ENCODE measurements at regions not wholly inside any gene's neighbourhood (a gene's known extent, or its start where the extent isn't known, plus 50 kb on each side); places are given as distances from the start of the nearest gene placed in this dataset.

DNA sequence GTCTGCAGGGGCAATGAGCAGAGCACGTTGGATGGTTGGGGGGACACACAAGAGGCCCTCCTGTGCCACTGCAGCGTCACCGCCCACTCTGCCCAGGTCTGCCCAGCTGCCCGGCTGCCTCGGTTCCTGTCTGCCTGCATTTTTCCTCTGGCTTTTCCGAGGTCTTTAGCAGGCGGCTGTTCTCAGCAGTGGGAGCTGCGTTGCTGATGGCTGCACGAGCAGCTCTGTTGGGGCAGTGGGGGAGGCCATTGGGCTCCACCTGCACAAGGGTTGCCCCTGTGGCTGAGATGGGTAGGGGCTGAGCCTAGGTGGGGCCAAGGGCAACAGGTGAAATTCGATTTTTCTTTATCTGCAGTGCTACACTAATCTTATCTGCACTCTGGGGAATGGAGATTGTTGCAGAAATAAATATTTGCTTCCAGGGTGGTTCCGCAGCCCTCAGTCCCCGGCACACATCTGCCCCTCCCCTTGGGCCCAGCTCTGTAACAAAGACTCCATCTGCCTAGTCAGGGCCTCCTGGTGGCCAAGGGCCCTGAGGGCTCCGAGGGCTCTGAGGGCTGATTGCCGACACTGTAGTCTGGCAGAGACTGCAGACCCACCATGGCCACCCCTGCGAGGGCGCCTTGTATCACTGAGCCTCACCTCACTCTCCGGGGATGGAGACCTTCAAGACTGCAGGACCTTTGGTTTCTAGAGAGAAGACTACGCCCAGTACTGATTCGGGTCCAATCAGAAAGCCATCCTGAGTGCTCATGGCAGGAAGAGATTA, 141.7 kb upstream of the SHH start:
- 77% methylated on average over 14 of the region's 19 CpGs for WGBS (ENCODE audit: insufficient coverage)
- H3K4me3 ChIP-seq (ENCODE audit: low read length), result no peak overlapping the region
- H3K4me1 ChIP-seq (ENCODE audit: control insufficient read depth, insufficient read depth, low read length), result no peaks in the 10 kb centered on the region
- no peak for DNase-seq
- no peaks in the 10 kb centered on the region for H3K9me3 ChIP-seq (replicated peaks; ENCODE audit: control insufficient read depth, low read depth, low read length)
- H3K36me3 ChIP-seq (ENCODE audit: control insufficient read depth, insufficient read depth, low read length), result no peaks in the 10 kb centered on the region
- peaks cover 3% of the 10 kb centered on the region for H3K27me3 ChIP-seq (ENCODE audit: control insufficient read depth, insufficient read depth, low read length)
- H3K27ac ChIP-seq (ENCODE audit: low read length), result no peak overlapping the region

DNA sequence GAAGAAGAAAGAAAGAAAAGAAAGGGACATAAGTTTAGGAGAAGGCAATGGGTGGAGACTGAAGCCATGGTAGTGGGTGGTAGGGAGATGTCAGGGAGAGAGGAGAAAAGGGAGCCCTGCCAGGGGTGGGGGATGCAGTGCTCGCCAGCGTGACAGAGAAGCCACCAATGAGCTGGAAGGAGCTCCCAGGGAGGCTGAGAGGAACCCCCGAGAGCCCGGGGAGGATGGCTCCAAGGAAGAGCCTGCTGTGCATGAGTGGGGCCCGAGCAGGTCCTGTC, 141.2 kb upstream of the SHH start:
- Histone ChIP-seq H3K4me3 (ENCODE audit: low read length) (no peak overlapping the region), H3K9me3 (replicated peaks; ENCODE audit: control insufficient read depth, low read depth, low read length) (no peaks in the 10 kb centered on the region), H3K27me3 (ENCODE audit: control insufficient read depth, insufficient read depth, low read length) (peaks cover 4% of the 10 kb centered on the region), H3K27ac (ENCODE audit: low read length) (no peak overlapping the region), H3K36me3 (ENCODE audit: control insufficient read depth, insufficient read depth, low read length) (no peaks in the 10 kb centered on the region), H3K4me1 (ENCODE audit: control insufficient read depth, insufficient read depth, low read length) (no peaks in the 10 kb centered on the region)
- WGBS (ENCODE audit: insufficient coverage), result 59% methylated on average over 5 of the region's 5 CpGs
- DNase-seq, result no peak

DNA sequence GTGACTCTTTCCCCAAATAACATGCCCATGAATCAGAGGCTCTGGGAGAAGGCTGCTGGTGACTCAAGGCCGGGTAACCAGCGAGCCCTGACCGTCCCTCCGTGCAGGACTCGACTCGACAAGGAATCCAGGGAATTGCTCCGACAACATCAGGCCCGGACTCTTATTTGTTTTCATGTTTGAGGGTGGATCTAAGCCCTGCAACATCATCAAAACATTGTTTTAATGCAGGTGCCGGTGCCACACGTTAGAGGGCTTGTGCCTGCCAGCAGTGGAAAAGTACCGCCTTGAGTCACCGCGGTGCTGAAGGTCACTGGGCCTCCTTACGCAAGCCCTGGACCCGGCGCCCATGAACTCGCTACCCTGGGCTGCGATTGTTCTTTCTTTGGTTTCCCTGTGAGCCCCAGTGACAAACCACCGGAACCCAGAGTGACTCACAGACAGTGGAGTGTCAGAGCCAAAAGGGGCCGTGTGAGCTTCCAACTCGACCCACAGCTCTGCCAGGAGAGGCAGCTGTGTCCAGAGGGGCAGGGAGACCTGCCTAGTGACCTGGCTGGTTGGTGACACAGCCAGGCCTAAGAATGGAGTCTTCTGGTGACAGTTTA, 139.4 kb upstream of the SHH start:
- no peak for DNase-seq
- peaks cover 7% of the 10 kb centered on the region for H3K27me3 ChIP-seq (ENCODE audit: control insufficient read depth, insufficient read depth, low read length)
- WGBS (ENCODE audit: insufficient coverage), result 73% methylated on average over 13 of the region's 21 CpGs

DNA sequence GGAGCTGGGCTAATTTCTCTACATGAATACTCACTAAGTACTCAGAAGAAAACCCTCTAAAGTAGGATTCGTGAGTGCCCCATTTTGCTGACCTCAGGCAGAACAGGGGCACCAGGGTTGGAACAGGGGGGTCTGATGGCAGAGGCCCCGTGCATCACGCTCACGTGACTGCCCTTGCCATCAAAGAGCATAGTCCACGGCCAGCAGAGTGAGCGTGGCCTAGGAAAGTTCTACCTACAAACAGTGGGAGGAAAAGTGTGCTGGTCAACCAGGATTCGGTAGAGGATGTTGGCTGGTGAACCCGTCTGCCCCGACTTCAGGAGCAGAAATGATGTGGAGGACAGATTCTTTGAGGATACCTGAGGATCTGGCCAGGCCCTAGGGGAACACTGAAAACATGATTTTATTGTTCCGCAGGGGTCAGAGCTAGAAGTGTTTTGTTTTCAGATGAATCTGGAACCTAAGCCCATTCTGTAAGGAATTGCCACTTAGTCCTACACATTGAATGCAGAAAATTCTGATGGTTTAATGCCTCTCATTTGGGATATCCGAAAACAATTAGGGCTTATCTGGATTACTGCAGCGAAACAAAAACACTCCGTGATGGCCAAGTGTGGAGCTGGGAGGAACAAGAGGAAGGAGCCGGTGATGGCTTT, 138.8 kb upstream of the SHH start:
- peaks cover 9% of the 10 kb centered on the region for H3K27me3 ChIP-seq (ENCODE audit: control insufficient read depth, insufficient read depth, low read length)
- H3K9me3 ChIP-seq (replicated peaks; ENCODE audit: control insufficient read depth, low read depth, low read length), result no peaks in the 10 kb centered on the region
- H3K36me3 ChIP-seq (ENCODE audit: control insufficient read depth, insufficient read depth, low read length), result no peaks in the 10 kb centered on the region
- no peak for DNase-seq
- no peak overlapping the region for H3K4me3 ChIP-seq (ENCODE audit: low read length)
- no peaks in the 10 kb centered on the region for H3K4me1 ChIP-seq (ENCODE audit: control insufficient read depth, insufficient read depth, low read length)
- H3K27ac ChIP-seq (ENCODE audit: low read length), result no peak overlapping the region
- WGBS (ENCODE audit: insufficient coverage), result 89% methylated on average over 12 of the region's 14 CpGs

More for the DNA sequence above, 139.4 kb upstream of the SHH start:
- H3K4me1 ChIP-seq (ENCODE audit: control insufficient read depth, insufficient read depth, low read length), result no peaks in the 10 kb centered on the region
- no peak overlapping the region for H3K27ac ChIP-seq (ENCODE audit: low read length)
- H3K4me3 ChIP-seq (ENCODE audit: low read length), result no peak overlapping the region
- no peaks in the 10 kb centered on the region for H3K9me3 ChIP-seq (replicated peaks; ENCODE audit: control insufficient read depth, low read depth, low read length)
- H3K36me3 ChIP-seq (ENCODE audit: control insufficient read depth, insufficient read depth, low read length), result no peaks in the 10 kb centered on the region

DNA sequence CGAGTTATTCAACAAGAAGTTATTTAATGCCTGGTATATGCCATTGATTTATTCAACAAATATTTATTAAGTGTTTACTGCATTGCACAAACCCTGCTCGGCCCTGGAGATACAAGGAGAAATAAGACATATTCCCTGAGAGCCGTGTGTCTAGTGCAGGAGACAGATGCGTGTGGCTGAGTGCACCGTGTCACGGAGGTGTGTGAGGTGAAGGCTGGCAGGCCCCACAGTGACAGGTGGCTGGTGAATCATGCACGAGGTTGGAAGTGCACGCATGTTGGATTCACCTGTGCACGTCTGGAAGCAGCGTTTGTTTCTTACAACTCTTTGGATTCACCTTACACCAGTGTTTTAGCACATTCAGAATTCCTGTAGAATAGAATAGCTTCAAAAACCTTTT, 136.6 kb upstream of the SHH start:
- H3K36me3 ChIP-seq (ENCODE audit: control insufficient read depth, insufficient read depth, low read length), result no peaks in the 10 kb centered on the region
- no peaks in the 10 kb centered on the region for H3K4me1 ChIP-seq (ENCODE audit: control insufficient read depth, insufficient read depth, low read length)
- no peak for DNase-seq
- no peak overlapping the region for H3K4me3 ChIP-seq (ENCODE audit: low read length)
- 74% methylated on average over 3 of the region's 10 CpGs for WGBS (ENCODE audit: insufficient coverage)
- H3K27me3 ChIP-seq (ENCODE audit: control insufficient read depth, insufficient read depth, low read length), result peaks cover 14% of the 10 kb centered on the region
- no peaks in the 10 kb centered on the region for H3K9me3 ChIP-seq (replicated peaks; ENCODE audit: control insufficient read depth, low read depth, low read length)
- no peak overlapping the region for H3K27ac ChIP-seq (ENCODE audit: low read length)

DNA sequence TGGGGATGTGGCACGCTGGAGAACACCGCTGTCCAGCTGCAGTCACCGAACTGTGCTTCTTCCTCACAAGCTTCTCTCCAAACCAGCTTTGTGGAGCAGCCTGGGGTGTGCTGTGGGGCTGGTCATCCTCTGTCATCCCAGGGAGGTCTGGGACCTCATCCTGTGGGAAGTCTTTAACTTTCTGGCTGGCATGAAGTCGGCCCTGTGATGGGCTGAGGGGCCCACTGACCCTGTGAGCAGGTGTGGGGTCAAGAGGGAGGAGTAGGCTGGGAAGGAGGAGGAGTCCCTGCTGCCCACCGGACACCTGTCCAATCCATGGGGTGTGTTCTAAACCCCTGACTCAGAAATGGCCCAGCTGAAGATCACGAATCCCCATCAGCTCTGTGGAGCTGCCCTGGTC, 136.2 kb upstream of the SHH start:
- Histone ChIP-seq H3K4me3 (ENCODE audit: low read length) (no peak overlapping the region), H3K27ac (ENCODE audit: low read length) (no peak overlapping the region), H3K4me1 (ENCODE audit: control insufficient read depth, insufficient read depth, low read length) (no peaks in the 10 kb centered on the region), H3K9me3 (replicated peaks; ENCODE audit: control insufficient read depth, low read depth, low read length) (no peaks in the 10 kb centered on the region), H3K36me3 (ENCODE audit: control insufficient read depth, insufficient read depth, low read length) (no peaks in the 10 kb centered on the region), H3K27me3 (ENCODE audit: control insufficient read depth, insufficient read depth, low read length) (peaks cover 14% of the 10 kb centered on the region)
- no CpG with 5 or more reads among the region's 6 CpGs for WGBS (ENCODE audit: insufficient coverage)
- DNase-seq, result no peak

DNA sequence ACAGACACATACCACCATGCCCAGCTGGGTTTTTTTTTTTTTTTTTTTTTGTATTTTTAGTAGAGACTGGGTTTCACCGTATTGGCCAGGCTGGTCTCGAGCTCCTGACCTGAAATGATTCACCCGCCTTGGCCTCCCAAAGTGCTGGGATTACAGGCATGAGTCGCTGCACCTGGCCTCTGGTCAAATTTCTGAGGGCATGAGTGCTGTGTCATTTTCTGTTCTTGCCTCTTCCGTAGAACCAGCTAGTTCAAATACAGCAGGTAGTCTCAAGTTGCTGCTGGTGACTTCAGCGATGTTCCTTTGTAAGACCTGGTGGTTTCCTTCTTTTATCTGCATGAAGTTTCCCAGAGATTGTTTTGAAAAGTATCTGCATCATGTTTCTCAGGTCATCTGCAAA, 134.8 kb upstream of the SHH start:
- no peaks in the 10 kb centered on the region for H3K9me3 ChIP-seq (replicated peaks; ENCODE audit: control insufficient read depth, low read depth, low read length)
- DNase-seq, result no peak
- peaks cover 18% of the 10 kb centered on the region for H3K27me3 ChIP-seq (ENCODE audit: control insufficient read depth, insufficient read depth, low read length)
- no peak overlapping the region for H3K27ac ChIP-seq (ENCODE audit: low read length)
- no peak overlapping the region for H3K4me3 ChIP-seq (ENCODE audit: low read length)
- H3K36me3 ChIP-seq (ENCODE audit: control insufficient read depth, insufficient read depth, low read length), result no peaks in the 10 kb centered on the region
- 58% methylated on average over 6 of the region's 6 CpGs for WGBS (ENCODE audit: insufficient coverage)
- H3K4me1 ChIP-seq (ENCODE audit: control insufficient read depth, insufficient read depth, low read length), result no peaks in the 10 kb centered on the region

DNA sequence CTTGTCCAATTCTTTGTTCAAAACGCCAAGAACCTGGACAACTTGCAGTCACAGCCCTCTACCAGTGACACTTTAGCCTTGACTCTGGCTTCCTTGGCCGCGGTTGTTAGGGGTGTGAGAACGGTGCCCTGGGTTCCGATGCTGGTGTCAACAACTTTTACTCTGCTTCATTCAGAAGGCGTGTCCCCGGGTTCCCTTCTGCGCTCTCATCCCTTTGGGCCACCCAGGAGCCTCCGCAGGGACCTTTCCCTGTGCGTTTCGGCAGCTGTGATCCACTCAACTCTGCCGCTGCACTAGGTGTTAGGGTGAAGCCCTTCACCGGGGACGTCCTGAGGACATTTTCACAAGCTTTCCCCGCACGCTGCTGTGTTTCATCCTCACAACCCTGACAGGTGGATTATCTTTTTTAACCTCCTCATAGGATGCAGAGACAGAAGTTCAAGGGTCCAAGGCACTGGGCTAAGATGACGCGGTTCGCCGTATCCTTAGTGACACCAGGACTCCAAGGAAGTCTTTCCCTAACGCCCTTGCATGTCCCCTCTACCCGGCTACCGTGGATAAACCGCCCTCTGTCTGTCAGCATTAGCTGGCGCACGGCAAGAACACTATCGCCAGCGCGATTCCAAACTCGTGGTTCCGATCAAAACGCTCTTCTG, 133.5 kb upstream of the SHH start:
- no peaks in the 10 kb centered on the region for H3K9me3 ChIP-seq (replicated peaks; ENCODE audit: control insufficient read depth, low read depth, low read length)
- WGBS (ENCODE audit: insufficient coverage), result 94% methylated on average over 32 of the region's 32 CpGs
- no peaks in the 10 kb centered on the region for H3K4me1 ChIP-seq (ENCODE audit: control insufficient read depth, insufficient read depth, low read length)
- H3K27ac ChIP-seq (ENCODE audit: low read length), result no peak overlapping the region
- H3K4me3 ChIP-seq (ENCODE audit: low read length), result no peak overlapping the region
- H3K36me3 ChIP-seq (ENCODE audit: control insufficient read depth, insufficient read depth, low read length), result no peaks in the 10 kb centered on the region
- DNase-seq, result no peak
- H3K27me3 ChIP-seq (ENCODE audit: control insufficient read depth, insufficient read depth, low read length), result peaks cover 15% of the 10 kb centered on the region

DNA sequence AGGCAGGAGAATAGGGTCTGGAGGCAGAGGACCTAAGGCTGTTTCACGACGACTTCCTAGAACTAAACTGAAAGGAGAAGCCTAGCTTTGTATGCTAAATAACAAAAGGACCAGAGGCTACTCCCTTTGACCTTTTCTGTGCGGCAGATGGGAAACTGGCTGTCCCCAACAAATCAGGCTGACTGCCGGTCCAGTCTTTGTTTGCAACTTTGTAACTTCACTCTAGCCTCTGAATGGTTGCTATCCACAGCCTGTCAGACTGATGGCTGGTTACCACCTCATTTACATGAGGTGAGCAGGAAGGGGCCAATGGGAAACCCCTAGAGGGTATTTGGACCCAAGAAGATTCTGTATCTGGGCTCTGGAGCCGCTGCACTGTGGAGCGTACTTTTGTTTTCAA, 132.6 kb upstream of the SHH start:
- H3K27ac ChIP-seq (ENCODE audit: low read length), result no peak overlapping the region
- no peak overlapping the region for H3K4me3 ChIP-seq (ENCODE audit: low read length)
- DNase-seq, result no peak
- 88% methylated on average over 6 of the region's 6 CpGs for WGBS (ENCODE audit: insufficient coverage)
- H3K9me3 ChIP-seq (replicated peaks; ENCODE audit: control insufficient read depth, low read depth, low read length), result no peaks in the 10 kb centered on the region
- no peaks in the 10 kb centered on the region for H3K4me1 ChIP-seq (ENCODE audit: control insufficient read depth, insufficient read depth, low read length)
- no peaks in the 10 kb centered on the region for H3K36me3 ChIP-seq (ENCODE audit: control insufficient read depth, insufficient read depth, low read length)
- H3K27me3 ChIP-seq (ENCODE audit: control insufficient read depth, insufficient read depth, low read length), result peaks cover 15% of the 10 kb centered on the region

DNA sequence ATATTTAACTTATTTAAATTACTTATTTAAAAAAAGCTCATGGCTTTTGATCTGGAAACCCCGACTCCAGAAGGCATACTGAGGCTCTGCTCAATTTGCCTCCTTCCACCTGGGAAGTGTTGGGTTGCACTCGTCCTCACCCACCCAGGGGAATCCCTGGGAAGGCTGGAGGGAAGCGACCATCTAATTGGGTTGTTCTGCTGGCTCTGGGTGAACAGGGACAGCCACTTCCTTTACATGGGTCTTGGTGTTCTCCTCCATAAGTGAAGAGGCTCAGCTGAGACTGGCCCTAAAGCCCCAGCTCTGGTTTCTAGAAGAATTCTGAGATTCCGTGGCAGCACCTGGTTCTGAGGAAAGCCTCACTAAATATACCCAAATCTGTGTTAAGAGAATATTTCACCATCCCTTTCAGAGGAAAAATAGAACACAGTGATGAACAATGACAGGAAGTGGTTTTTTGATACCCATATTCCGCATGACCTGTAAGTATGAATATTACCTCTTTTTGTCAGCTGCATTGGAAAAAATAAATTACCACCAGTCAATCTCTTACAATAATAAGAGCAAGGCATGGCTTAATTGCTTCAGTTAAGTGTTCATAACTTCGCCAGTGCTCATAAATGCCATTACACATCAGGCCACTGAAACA, 131.1 kb upstream of the SHH start:
- Histone ChIP-seq H3K4me3 (ENCODE audit: low read length) (no peak overlapping the region), H3K9me3 (replicated peaks; ENCODE audit: control insufficient read depth, low read depth, low read length) (peaks cover 2% of the 10 kb centered on the region), H3K27ac (ENCODE audit: low read length) (no peak overlapping the region), H3K36me3 (ENCODE audit: control insufficient read depth, insufficient read depth, low read length) (no peaks in the 10 kb centered on the region), H3K27me3 (ENCODE audit: control insufficient read depth, insufficient read depth, low read length) (peaks cover 14% of the 10 kb centered on the region), H3K4me1 (ENCODE audit: control insufficient read depth, insufficient read depth, low read length) (no peaks in the 10 kb centered on the region)
- DNase-seq, result no peak
- WGBS (ENCODE audit: insufficient coverage), result no CpG with 5 or more reads among the region's 6 CpGs
